LNCaP clone FGC (cell line): ENCODE measurements at regions not wholly inside any gene's neighbourhood (a gene's known extent, or its start where the extent isn't known, plus 50 kb on each side); places are given as distances from the start of the nearest gene placed in this dataset.

ENCODE experiments used
- DNase-seq: peaks from one replicate; pipeline ENCODE4 v3.0.0-alpha.2; 2011; ENCODE audit warnings: low read depth
- H3K4me3 ChIP-seq: 2 replicates; pipeline ENCODE4 v1.5.1; 2011; ENCODE audit warnings: mild to moderate bottlenecking, low read depth, low read length, control low read depth
- CTCF ChIP-seq: IDR thresholded peaks from 2 replicates; pipeline ENCODE4 v1.5.1; 2012; ENCODE audit warnings: mild to moderate bottlenecking; ENCODE audit not compliant: control insufficient read depth, insufficient read depth; ENCODE audit errors: extremely low read depth

- no peak for TF ChIP-seq CTCF
- no peak for DNase-seq
- no peak overlapping the region for H3K4me3 ChIP-seq
Measured at GRCh38 chr13:89255844-89256406, 1584.8 kb downstream of the SLITRK5 start.

- no peak overlapping the region for H3K4me3 ChIP-seq
- no peak for TF ChIP-seq CTCF
- no peak for DNase-seq
Measured at GRCh38 chr13:89267734-89268133, 1596.6 kb downstream of the SLITRK5 start.

GRCh38 chr13:89269737-89270136 lies 1598.6 kb downstream of the SLITRK5 start:
- no peak for TF ChIP-seq CTCF
- no peak for DNase-seq

DNA sequence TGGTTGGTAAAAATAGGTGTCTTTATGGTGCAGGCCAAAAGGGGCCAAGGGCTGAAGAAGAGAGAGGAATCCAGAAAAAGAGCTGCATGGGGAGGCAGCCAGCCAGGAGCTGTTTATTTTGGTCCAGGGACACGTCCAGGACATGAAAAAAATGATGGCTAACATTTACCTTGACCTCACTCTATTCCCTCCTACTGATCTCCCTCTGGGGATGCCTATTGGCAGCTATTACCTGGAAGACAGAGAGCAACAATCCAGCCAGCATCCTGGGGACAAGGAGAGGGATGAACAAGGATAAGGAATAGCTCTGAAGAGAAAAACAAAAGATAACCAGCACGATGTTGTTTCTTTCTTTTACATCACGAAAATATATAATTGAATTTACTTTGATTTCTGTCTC lies 1599.6 kb downstream of the SLITRK5 start:
- H3K4me3 ChIP-seq: no peak overlapping the region
- DNase-seq: no peak
- TF ChIP-seq CTCF: no peak

More at GRCh38 chr13:89269737-89270136, 1598.6 kb downstream of the SLITRK5 start:
- H3K4me3 ChIP-seq: no peak overlapping the region

- no peak for DNase-seq
- H3K4me3 ChIP-seq: no peak overlapping the region
- TF ChIP-seq CTCF: no peak
Measured at GRCh38 chr13:89279374-89279773, 1608.2 kb downstream of the SLITRK5 start.

GRCh38 chr13:89281331-89281730 lies 1610.2 kb downstream of the SLITRK5 start:
- no peak for TF ChIP-seq CTCF
- no peak for DNase-seq

GRCh38 chr13:89282241-89282640 lies 1611.1 kb downstream of the SLITRK5 start:
- no peak for TF ChIP-seq CTCF
- no peak overlapping the region for H3K4me3 ChIP-seq
- no peak for DNase-seq

More at GRCh38 chr13:89281331-89281730, 1610.2 kb downstream of the SLITRK5 start:
- no peak overlapping the region for H3K4me3 ChIP-seq
